Endothelial cell (in vitro differentiated cells): ENCODE measurements at regions not wholly inside any gene's neighbourhood (a gene's known extent, or its start where the extent isn't known, plus 50 kb on each side); places are given as distances from the start of the nearest gene placed in this dataset.
"Not testable (repeated sequence)": the region's sequence is repeated elsewhere in the genome, so short reads cannot be mapped to it uniquely, and the experiment has no call there.

Experiments
- DNase-seq: peaks from one replicate; pipeline ENCODE4 v3.0.0; 2021; ENCODE audit warnings: low spot score
- H3K27ac Mint-ChIP-seq: one replicate; pipeline ENCODE4 v1.8.0; 2021; ENCODE audit warnings: mixed read lengths, inconsistent platforms; ENCODE audit not compliant: unreplicated experiment
- H3K27me3 Mint-ChIP-seq: one replicate; pipeline ENCODE4 v1.8.0; 2021; ENCODE audit warnings: mild to moderate bottlenecking, moderate library complexity, mixed read lengths, inconsistent platforms; ENCODE audit not compliant: unreplicated experiment
- H3K36me3 Mint-ChIP-seq: one replicate; pipeline ENCODE4 v1.8.0; 2021; ENCODE audit warnings: mild to moderate bottlenecking, low read depth, mixed read lengths, inconsistent platforms; ENCODE audit not compliant: unreplicated experiment
- H3K4me1 Mint-ChIP-seq: one replicate; pipeline ENCODE4 v1.8.0; 2021; ENCODE audit warnings: mild to moderate bottlenecking, mixed read lengths, inconsistent platforms; ENCODE audit not compliant: unreplicated experiment
- H3K4me3 Mint-ChIP-seq: one replicate; pipeline ENCODE4 v1.8.0; 2021; ENCODE audit warnings: mild to moderate bottlenecking, mixed read lengths, inconsistent platforms; ENCODE audit not compliant: unreplicated experiment
- H3K9me3 Mint-ChIP-seq: one replicate; pipeline ENCODE4 v1.8.0; 2021; ENCODE audit warnings: mixed read lengths, inconsistent platforms; ENCODE audit not compliant: unreplicated experiment
- CTCF ChIP-seq: fragments of 200-600 bp; sonication (generic); IDR thresholded peaks from one replicate; pipeline ENCODE4 v1.5.0; 2021; ENCODE audit warnings: antibody characterized with exemption; ENCODE audit not compliant: unreplicated experiment

GRCh38 chr2:154577390-154577789 is 121.1 kb upstream of the KCNJ3 start:
- Mint-ChIP-seq H3K4me1 (no peaks in the 10 kb centered on the region), H3K4me3 (no peak overlapping the region), H3K27ac (no peak overlapping the region), H3K27me3 (no peaks in the 10 kb centered on the region), H3K9me3 (no peaks in the 10 kb centered on the region), H3K36me3 (no peaks in the 10 kb centered on the region)
- no peak for DNase-seq
- TF ChIP-seq CTCF: no peak

- no peaks in the 10 kb centered on the region for H3K36me3 Mint-ChIP-seq
- H3K4me1 Mint-ChIP-seq: no peaks in the 10 kb centered on the region
- no peak for TF ChIP-seq CTCF
- no peaks in the 10 kb centered on the region for H3K27me3 Mint-ChIP-seq
- no peak for DNase-seq
- H3K9me3 Mint-ChIP-seq: no peaks in the 10 kb centered on the region
- H3K27ac Mint-ChIP-seq: no peak overlapping the region
- H3K4me3 Mint-ChIP-seq: no peak overlapping the region
Observed at GRCh38 chr2:154580767-154581166, 117.7 kb upstream of the KCNJ3 start.

- not testable (repeated sequence) for H3K4me1 Mint-ChIP-seq, H3K4me3 Mint-ChIP-seq, H3K27ac Mint-ChIP-seq, H3K9me3 Mint-ChIP-seq, DNase-seq, H3K36me3 Mint-ChIP-seq, H3K27me3 Mint-ChIP-seq
Observed at GRCh38 chr2:154582694-154583093, 115.8 kb upstream of the KCNJ3 start.

GRCh38 chr2:154583274-154583673 is 115.2 kb upstream of the KCNJ3 start:
- not testable (repeated sequence) for H3K4me1 Mint-ChIP-seq, H3K27me3 Mint-ChIP-seq, DNase-seq, H3K36me3 Mint-ChIP-seq, H3K27ac Mint-ChIP-seq, H3K4me3 Mint-ChIP-seq, H3K9me3 Mint-ChIP-seq

- no peak overlapping the region for H3K27ac Mint-ChIP-seq
- no peak overlapping the region for H3K4me3 Mint-ChIP-seq
- no peak for DNase-seq
- H3K27me3 Mint-ChIP-seq: peaks cover 1% of the 10 kb centered on the region
- TF ChIP-seq CTCF: no peak
- no peaks in the 10 kb centered on the region for H3K36me3 Mint-ChIP-seq
- no peaks in the 10 kb centered on the region for H3K4me1 Mint-ChIP-seq
- no peaks in the 10 kb centered on the region for H3K9me3 Mint-ChIP-seq
Observed at GRCh38 chr2:154587739-154588138, 110.8 kb upstream of the KCNJ3 start.

GRCh38 chr2:154588838-154589237 is 109.7 kb upstream of the KCNJ3 start:
- H3K4me3 Mint-ChIP-seq: no peak overlapping the region
- no peak for TF ChIP-seq CTCF
- H3K9me3 Mint-ChIP-seq: no peaks in the 10 kb centered on the region
- no peak overlapping the region for H3K27ac Mint-ChIP-seq
- DNase-seq: no peak
- H3K27me3 Mint-ChIP-seq: peaks cover 1% of the 10 kb centered on the region
- no peaks in the 10 kb centered on the region for H3K4me1 Mint-ChIP-seq
- H3K36me3 Mint-ChIP-seq: no peaks in the 10 kb centered on the region
